LNCAP (cell line): ENCODE measurements at regions not wholly inside any gene's neighbourhood (a gene's known extent, or its start where the extent isn't known, plus 50 kb on each side); places are given as distances from the start of the nearest gene placed in this dataset.

Source experiments
- TF ChIP-seq, protein P1 (sequence below): fragments of 450-650 bp; IDR thresholded peaks from 2 replicates; pipeline ENCODE4 v1.5.1; 2017; ENCODE audit warnings: mild to moderate bottlenecking

DNA sequence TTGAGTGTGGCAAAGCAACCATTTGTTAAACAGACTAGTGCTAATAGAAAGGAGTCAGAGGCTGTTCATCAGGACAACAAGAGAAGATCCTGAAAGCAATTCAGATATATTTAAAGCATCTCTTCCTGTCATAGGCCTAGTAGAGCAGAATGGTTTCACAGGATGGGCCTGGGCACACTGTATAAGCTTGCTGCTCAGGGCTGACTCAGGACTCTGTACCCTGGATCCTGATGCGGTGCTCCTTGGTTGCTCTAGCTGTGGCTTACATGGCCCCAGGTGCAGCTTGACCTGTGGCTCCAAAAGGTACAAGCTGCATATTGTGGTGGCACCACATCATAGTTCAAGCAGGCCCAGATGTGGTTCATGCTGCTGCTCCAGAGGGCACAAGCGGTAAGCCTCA, 313.4 kb downstream of the ETNK1 start:
- TF ChIP-seq, protein P1, sequence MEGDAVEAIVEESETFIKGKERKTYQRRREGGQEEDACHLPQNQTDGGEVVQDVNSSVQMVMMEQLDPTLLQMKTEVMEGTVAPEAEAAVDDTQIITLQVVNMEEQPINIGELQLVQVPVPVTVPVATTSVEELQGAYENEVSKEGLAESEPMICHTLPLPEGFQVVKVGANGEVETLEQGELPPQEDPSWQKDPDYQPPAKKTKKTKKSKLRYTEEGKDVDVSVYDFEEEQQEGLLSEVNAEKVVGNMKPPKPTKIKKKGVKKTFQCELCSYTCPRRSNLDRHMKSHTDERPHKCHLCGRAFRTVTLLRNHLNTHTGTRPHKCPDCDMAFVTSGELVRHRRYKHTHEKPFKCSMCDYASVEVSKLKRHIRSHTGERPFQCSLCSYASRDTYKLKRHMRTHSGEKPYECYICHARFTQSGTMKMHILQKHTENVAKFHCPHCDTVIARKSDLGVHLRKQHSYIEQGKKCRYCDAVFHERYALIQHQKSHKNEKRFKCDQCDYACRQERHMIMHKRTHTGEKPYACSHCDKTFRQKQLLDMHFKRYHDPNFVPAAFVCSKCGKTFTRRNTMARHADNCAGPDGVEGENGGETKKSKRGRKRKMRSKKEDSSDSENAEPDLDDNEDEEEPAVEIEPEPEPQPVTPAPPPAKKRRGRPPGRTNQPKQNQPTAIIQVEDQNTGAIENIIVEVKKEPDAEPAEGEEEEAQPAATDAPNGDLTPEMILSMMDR = no peak

DNA sequence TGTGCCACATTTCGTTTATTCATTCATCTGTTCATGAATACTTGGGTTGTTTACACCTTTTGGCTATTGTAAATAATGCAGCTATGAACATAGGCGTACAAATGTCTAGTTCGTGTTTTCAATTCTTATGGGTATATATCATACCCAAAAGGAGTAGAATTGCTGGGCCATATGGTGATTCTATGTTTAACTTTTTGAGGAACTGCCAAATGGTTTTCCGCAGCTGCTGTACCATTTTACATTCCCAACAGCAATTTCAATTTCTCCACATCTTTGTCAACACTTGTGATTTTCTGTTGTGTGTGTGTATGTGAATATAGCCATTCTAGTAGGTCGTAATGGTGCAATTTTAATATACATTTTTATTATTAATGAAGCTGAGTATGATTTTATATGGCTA, 326.2 kb downstream of the ETNK1 start:
- TF ChIP-seq, protein P1 = no peak

DNA sequence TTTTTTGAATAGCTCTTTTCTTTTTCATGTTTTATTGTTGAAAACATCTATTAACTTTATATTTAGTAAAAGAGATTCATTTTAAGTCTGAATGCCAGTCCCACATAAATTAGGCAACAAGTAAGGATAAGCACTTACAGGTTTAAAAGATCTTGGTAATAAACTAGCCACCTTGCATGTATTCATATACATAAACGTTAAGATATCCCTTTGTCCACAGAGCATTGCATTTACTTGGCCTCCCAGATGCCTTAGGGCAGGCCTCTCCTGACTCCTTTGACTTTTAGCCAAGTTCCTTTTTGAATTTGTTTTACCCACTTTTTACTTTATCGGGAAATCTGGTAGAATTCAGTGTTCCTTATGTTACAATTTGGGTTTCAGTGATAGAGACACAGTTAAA, 331.7 kb downstream of the ETNK1 start:
- TF ChIP-seq, protein P1 = no peak

DNA sequence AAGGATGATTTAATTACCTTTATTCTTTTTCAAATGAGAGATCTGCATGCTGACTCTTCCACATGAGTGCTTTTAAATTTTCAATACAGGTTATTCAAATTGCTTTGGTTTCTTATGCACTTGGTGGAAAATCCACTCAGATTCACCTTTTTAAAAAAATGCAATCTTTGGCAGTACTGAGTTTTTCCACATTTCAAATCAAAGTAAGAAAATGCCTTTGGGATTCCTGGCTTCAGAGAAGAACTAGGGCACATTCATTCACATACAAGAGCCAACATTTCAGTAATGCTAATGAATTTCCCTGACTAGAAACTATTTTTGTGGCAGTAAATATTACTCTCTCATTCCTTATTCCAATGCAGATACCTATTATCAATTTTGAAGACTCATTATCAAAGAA, 342.2 kb downstream of the ETNK1 start:
- TF ChIP-seq, protein P1 = no peak

DNA sequence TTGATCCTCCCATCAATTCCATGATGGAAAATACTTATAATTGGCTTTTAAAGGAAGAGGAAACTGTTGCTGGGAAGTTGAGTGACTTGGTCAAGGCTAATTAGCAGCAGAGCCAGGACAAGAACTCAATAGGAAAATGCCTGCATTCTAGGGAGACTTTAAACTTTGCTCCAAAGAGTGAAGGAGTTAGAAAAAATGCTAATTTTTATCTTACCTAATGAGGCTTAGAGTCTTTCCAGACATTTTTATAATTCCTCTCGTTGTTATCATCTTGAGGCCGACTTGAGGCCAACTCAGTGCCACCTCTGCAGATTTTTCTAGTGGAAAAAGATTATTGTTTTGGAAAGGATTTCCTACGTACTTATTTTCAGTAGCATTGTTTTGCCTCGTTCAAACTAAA, 344.6 kb downstream of the ETNK1 start:
- TF ChIP-seq, protein P1 = no peak

DNA sequence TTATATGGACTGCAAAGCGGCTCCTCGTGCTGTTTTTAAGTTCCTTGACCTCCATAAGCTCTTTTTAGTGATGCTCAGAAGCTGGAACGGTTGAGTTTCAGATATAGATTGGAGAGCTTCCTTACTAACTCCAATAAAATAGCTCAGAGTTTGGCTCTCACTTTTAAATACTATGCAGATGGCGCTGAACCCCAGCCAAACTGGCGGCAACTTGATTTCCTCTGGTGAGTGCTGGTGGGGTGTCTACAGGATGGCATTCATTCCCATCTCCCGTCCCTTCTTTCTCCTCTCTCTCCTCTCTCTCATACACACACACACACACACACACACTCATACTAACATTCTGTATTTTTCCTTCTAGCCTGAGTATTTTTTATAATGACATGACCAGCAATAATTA, 346.3 kb downstream of the ETNK1 start:
- TF ChIP-seq, protein P1 = no peak

DNA sequence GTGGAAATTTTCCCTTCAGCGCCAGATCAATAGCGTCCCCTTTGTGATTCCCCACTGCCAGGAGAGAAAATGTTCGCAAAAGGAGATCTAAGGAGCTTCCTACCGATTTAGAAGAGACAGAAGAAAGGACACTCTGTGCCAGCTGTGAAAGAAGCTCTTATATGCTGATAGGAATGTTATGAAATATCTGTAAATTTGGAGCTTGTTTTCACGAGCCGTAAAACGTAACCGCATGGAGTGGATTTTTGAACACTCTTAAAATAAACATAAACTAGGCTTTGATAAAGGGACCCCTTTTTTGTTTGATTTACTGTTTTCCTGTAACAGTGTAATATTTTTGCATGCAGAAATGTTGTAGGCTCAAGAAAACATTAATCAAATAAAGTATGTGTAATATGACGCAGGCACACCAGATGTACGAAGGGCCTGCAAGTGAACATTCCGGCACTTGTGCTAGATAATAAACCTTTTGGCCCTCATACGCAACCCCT, 346.8 kb downstream of the ETNK1 start:
- TF ChIP-seq, protein P1 = no peak

DNA sequence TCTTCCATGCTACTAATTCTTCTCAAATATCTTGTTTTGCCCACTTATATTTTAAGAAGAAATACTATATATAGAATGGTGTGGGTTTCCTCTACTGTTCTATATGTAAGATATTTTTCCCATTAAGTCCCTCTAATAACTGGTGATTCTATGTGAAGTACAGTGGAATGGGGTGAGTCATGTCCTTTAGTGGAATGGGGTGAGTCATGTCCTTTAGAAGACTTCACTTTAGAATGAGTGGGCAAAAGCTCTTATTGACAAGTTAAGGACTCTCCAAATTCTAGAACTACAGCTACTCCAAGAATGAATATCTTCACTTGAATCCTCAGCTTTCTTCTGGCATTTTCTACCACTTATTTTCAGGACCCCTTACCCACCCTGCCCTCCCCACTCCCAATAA, 349.9 kb downstream of the ETNK1 start:
- TF ChIP-seq, protein P1 = no peak
